ENCODE measurements at regions not wholly inside any gene's neighbourhood (a gene's known extent, or its start where the extent isn't known, plus 50 kb on each side); places are given as distances from the start of the nearest gene placed in this dataset.
A peak's percentile ranks its signal among the peaks of the same experiment; 100 is the strongest.

- DNase-seq (ENCODE audit: low read depth) (peak; percentile 3), FAIRE-seq (no peak)
- Histone ChIP-seq H3K9ac (ENCODE audit: low read length) (no peak overlapping the region), H3K36me3 (ENCODE audit: insufficient read depth, low read length) (no peaks in the 10 kb centered on the region), H3K9me3 (ENCODE audit: insufficient read depth, low read depth, low read length) (peaks cover 3% of the 10 kb centered on the region), H3K4me2 (ENCODE audit: low read length) (no peak overlapping the region), H3K4me1 (ENCODE audit: insufficient read depth, low read length) (no peaks in the 10 kb centered on the region), H3K4me3 (ENCODE audit: insufficient read depth, low read depth, low read length) (no peak overlapping the region), H4K20me1 (ENCODE audit: insufficient read depth, low read length) (no peaks in the 10 kb centered on the region), H2AFZ (ENCODE audit: low read depth, low read length) (no peak overlapping the region), H3K79me2 (ENCODE audit: insufficient read depth, low read length) (no peaks in the 10 kb centered on the region), H3K27ac (ENCODE audit: low read depth, low read length) (no peak overlapping the region), H3K27me3 (ENCODE audit: insufficient read depth, low read length) (no peaks in the 10 kb centered on the region)
- peaks cover 7% of the 10 kb centered on the region for H3K4me1 Mint-ChIP-seq (ENCODE audit: low read depth, unreplicated experiment)
- TF ChIP-seq CTCF (IDR thresholded peaks at IDR 0.05; ENCODE audit: insufficient read depth, low read depth, low read length): no peak
- no peak for TF ChIP-seq EZH2 (IDR thresholded peaks at IDR 0.05; ENCODE audit: insufficient read depth, low read length)
- no peaks in the 10 kb centered on the region for H3K27me3 Mint-ChIP-seq (ENCODE audit: low read depth, unreplicated experiment)
- H3K36me3 Mint-ChIP-seq (ENCODE audit: low read depth, unreplicated experiment): no peaks in the 10 kb centered on the region
- H3K4me3 Mint-ChIP-seq (ENCODE audit: unreplicated experiment): no peak overlapping the region
- H3K9me3 Mint-ChIP-seq (ENCODE audit: unreplicated experiment): peaks cover 6% of the 10 kb centered on the region
- no peak overlapping the region for H3K27ac Mint-ChIP-seq (ENCODE audit: unreplicated experiment)
Measured at GRCh38 chr2:222360146-222360545, 61.3 kb upstream of the PAX3 start.

DNA sequence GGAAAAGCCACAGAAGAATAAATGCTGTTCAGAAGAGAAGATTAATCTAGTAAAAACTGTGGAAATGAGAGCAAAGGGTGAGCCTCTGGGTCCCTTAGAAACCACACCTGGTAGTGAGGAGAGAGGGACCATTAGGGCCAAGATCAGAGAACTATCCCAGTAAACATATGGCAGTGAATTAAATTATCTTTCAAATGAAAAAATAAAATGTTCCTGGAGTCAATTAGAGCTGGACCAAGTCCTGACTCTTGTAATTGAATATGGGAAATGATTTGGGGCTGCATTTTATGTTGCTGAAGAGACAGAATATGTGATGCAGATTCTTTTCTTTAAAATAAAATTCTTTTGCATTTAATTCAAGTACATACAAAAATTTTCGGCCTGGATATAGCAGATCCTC, 62.2 kb upstream of the PAX3 start:
- no peaks in the 10 kb centered on the region for H4K20me1 ChIP-seq (ENCODE audit: insufficient read depth, low read length)
- Mint-ChIP-seq H3K36me3 (ENCODE audit: low read depth, unreplicated experiment) (no peaks in the 10 kb centered on the region), H3K9me3 (ENCODE audit: unreplicated experiment) (peaks cover 6% of the 10 kb centered on the region), H3K27ac (ENCODE audit: unreplicated experiment) (no peak overlapping the region), H3K4me1 (ENCODE audit: low read depth, unreplicated experiment) (peaks cover 7% of the 10 kb centered on the region), H3K27me3 (ENCODE audit: low read depth, unreplicated experiment) (no peaks in the 10 kb centered on the region), H3K4me3 (ENCODE audit: unreplicated experiment) (no peak overlapping the region)
- no peaks in the 10 kb centered on the region for H3K4me1 ChIP-seq (ENCODE audit: insufficient read depth, low read length)
- FAIRE-seq (no peak), DNase-seq (ENCODE audit: low read depth) (no peak)
- H3K9ac ChIP-seq (ENCODE audit: low read length): no peak overlapping the region
- no peak overlapping the region for H2AFZ ChIP-seq (ENCODE audit: low read depth, low read length)
- no peak overlapping the region for H3K27ac ChIP-seq (ENCODE audit: low read depth, low read length)
- no peaks in the 10 kb centered on the region for H3K79me2 ChIP-seq (ENCODE audit: insufficient read depth, low read length)
- no peaks in the 10 kb centered on the region for H3K27me3 ChIP-seq (ENCODE audit: insufficient read depth, low read length)
- TF ChIP-seq EZH2 (IDR thresholded peaks at IDR 0.05; ENCODE audit: insufficient read depth, low read length): no peak
- no peak for TF ChIP-seq CTCF (IDR thresholded peaks at IDR 0.05; ENCODE audit: insufficient read depth, low read depth, low read length)
- peaks cover 3% of the 10 kb centered on the region for H3K9me3 ChIP-seq (ENCODE audit: insufficient read depth, low read depth, low read length)
- H3K4me3 ChIP-seq (ENCODE audit: insufficient read depth, low read depth, low read length): no peak overlapping the region
- H3K4me2 ChIP-seq (ENCODE audit: low read length): no peak overlapping the region
- no peaks in the 10 kb centered on the region for H3K36me3 ChIP-seq (ENCODE audit: insufficient read depth, low read length)

GRCh38 chr2:222361787-222362186, 62.6 kb upstream of the SGPP2 start:
- Histone ChIP-seq H3K36me3 (ENCODE audit: insufficient read depth, low read length) (no peaks in the 10 kb centered on the region), H3K4me1 (ENCODE audit: insufficient read depth, low read length) (no peaks in the 10 kb centered on the region), H3K9me3 (ENCODE audit: insufficient read depth, low read depth, low read length) (peaks cover 3% of the 10 kb centered on the region), H2AFZ (ENCODE audit: low read depth, low read length) (no peak overlapping the region), H3K27ac (ENCODE audit: low read depth, low read length) (no peak overlapping the region), H3K27me3 (ENCODE audit: insufficient read depth, low read length) (no peaks in the 10 kb centered on the region), H3K9ac (ENCODE audit: low read length) (no peak overlapping the region), H3K79me2 (ENCODE audit: insufficient read depth, low read length) (no peaks in the 10 kb centered on the region), H4K20me1 (ENCODE audit: insufficient read depth, low read length) (no peaks in the 10 kb centered on the region), H3K4me3 (ENCODE audit: insufficient read depth, low read depth, low read length) (no peak overlapping the region), H3K4me2 (ENCODE audit: low read length) (no peak overlapping the region)
- DNase-seq (ENCODE audit: low read depth) (no peak), FAIRE-seq (no peak)
- H3K4me1 Mint-ChIP-seq (ENCODE audit: low read depth, unreplicated experiment): peaks cover 7% of the 10 kb centered on the region
- no peaks in the 10 kb centered on the region for H3K36me3 Mint-ChIP-seq (ENCODE audit: low read depth, unreplicated experiment)
- TF ChIP-seq CTCF (IDR thresholded peaks at IDR 0.05; ENCODE audit: insufficient read depth, low read depth, low read length) (no peak), EZH2 (IDR thresholded peaks at IDR 0.05; ENCODE audit: insufficient read depth, low read length) (no peak)
- no peak overlapping the region for H3K27ac Mint-ChIP-seq (ENCODE audit: unreplicated experiment)
- no peak overlapping the region for H3K4me3 Mint-ChIP-seq (ENCODE audit: unreplicated experiment)
- peaks cover 10% of the 10 kb centered on the region for H3K9me3 Mint-ChIP-seq (ENCODE audit: unreplicated experiment)
- H3K27me3 Mint-ChIP-seq (ENCODE audit: low read depth, unreplicated experiment): no peaks in the 10 kb centered on the region

Data from astrocyte (in vitro differentiated cells and primary cell).